Endothelial cell (in vitro differentiated cells): ENCODE measurements at regions not wholly inside any gene's neighbourhood (a gene's known extent, or its start where the extent isn't known, plus 50 kb on each side); places are given as distances from the start of the nearest gene placed in this dataset.

Source experiments
- DNase-seq: peaks from one replicate; pipeline ENCODE4 v3.0.0; 2021; ENCODE audit warnings: low spot score
- H3K27ac Mint-ChIP-seq: one replicate; pipeline ENCODE4 v1.8.0; 2021; ENCODE audit warnings: mixed read lengths, inconsistent platforms; ENCODE audit not compliant: unreplicated experiment
- H3K27me3 Mint-ChIP-seq: one replicate; pipeline ENCODE4 v1.8.0; 2021; ENCODE audit warnings: mild to moderate bottlenecking, moderate library complexity, mixed read lengths, inconsistent platforms; ENCODE audit not compliant: unreplicated experiment
- H3K36me3 Mint-ChIP-seq: one replicate; pipeline ENCODE4 v1.8.0; 2021; ENCODE audit warnings: mild to moderate bottlenecking, low read depth, mixed read lengths, inconsistent platforms; ENCODE audit not compliant: unreplicated experiment
- H3K4me1 Mint-ChIP-seq: one replicate; pipeline ENCODE4 v1.8.0; 2021; ENCODE audit warnings: mild to moderate bottlenecking, mixed read lengths, inconsistent platforms; ENCODE audit not compliant: unreplicated experiment
- H3K4me3 Mint-ChIP-seq: one replicate; pipeline ENCODE4 v1.8.0; 2021; ENCODE audit warnings: mild to moderate bottlenecking, mixed read lengths, inconsistent platforms; ENCODE audit not compliant: unreplicated experiment
- H3K9me3 Mint-ChIP-seq: one replicate; pipeline ENCODE4 v1.8.0; 2021; ENCODE audit warnings: mixed read lengths, inconsistent platforms; ENCODE audit not compliant: unreplicated experiment
- TF ChIP-seq, protein P1 (sequence below): fragments of 200-600 bp; sonication (generic); IDR thresholded peaks from one replicate; pipeline ENCODE4 v1.5.0; 2021; ENCODE audit warnings: antibody characterized with exemption; ENCODE audit not compliant: unreplicated experiment

GRCh38 chr3:72517336-72517735 lies 330.9 kb downstream of the SHQ1 start:
- H3K4me3 Mint-ChIP-seq: no peak overlapping the region
- no peak overlapping the region for H3K27ac Mint-ChIP-seq
- TF ChIP-seq, protein P1, sequence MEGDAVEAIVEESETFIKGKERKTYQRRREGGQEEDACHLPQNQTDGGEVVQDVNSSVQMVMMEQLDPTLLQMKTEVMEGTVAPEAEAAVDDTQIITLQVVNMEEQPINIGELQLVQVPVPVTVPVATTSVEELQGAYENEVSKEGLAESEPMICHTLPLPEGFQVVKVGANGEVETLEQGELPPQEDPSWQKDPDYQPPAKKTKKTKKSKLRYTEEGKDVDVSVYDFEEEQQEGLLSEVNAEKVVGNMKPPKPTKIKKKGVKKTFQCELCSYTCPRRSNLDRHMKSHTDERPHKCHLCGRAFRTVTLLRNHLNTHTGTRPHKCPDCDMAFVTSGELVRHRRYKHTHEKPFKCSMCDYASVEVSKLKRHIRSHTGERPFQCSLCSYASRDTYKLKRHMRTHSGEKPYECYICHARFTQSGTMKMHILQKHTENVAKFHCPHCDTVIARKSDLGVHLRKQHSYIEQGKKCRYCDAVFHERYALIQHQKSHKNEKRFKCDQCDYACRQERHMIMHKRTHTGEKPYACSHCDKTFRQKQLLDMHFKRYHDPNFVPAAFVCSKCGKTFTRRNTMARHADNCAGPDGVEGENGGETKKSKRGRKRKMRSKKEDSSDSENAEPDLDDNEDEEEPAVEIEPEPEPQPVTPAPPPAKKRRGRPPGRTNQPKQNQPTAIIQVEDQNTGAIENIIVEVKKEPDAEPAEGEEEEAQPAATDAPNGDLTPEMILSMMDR: no peak
- H3K4me1 Mint-ChIP-seq: peaks cover 18% of the 10 kb centered on the region
- no peak for DNase-seq
- H3K9me3 Mint-ChIP-seq: no peaks in the 10 kb centered on the region
- no peaks in the 10 kb centered on the region for H3K36me3 Mint-ChIP-seq
- peaks cover 8% of the 10 kb centered on the region for H3K27me3 Mint-ChIP-seq

- H3K27me3 Mint-ChIP-seq: peaks cover 8% of the 10 kb centered on the region
- H3K4me3 Mint-ChIP-seq: no peak overlapping the region
- no peaks in the 10 kb centered on the region for H3K36me3 Mint-ChIP-seq
- peaks cover 20% of the 10 kb centered on the region for H3K4me1 Mint-ChIP-seq
- H3K27ac Mint-ChIP-seq: no peak overlapping the region
- H3K9me3 Mint-ChIP-seq: no peaks in the 10 kb centered on the region
- TF ChIP-seq, protein P1: no peak
- no peak for DNase-seq
Measured at GRCh38 chr3:72516361-72516760, 331.9 kb downstream of the SHQ1 start.

DNA sequence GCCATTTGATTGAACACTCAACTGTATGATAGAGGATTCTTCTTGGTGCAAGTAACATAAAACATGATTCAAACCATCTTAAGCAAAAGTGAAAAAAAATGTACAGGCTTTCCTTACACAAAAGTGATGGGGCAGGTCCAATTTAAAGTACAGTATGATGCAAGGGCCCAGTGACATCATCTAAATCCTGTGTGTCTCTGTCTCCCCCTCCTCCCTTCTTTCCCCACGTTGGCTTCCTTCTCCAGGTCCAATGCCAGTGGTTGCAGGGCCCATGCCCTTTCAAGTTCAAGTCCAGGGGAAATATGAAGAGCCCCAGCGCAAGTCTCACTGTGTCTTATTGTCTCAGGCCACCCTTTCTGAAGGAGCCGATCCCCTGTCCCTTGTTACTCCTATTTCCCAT lies 332.3 kb downstream of the SHQ1 start:
- H3K27ac Mint-ChIP-seq: no peak overlapping the region
- no peak overlapping the region for H3K4me3 Mint-ChIP-seq
- TF ChIP-seq, protein P1: no peak
- H3K36me3 Mint-ChIP-seq: no peaks in the 10 kb centered on the region
- no peaks in the 10 kb centered on the region for H3K9me3 Mint-ChIP-seq
- DNase-seq: no peak
- H3K4me1 Mint-ChIP-seq: peaks cover 20% of the 10 kb centered on the region
- peaks cover 5% of the 10 kb centered on the region for H3K27me3 Mint-ChIP-seq

DNA sequence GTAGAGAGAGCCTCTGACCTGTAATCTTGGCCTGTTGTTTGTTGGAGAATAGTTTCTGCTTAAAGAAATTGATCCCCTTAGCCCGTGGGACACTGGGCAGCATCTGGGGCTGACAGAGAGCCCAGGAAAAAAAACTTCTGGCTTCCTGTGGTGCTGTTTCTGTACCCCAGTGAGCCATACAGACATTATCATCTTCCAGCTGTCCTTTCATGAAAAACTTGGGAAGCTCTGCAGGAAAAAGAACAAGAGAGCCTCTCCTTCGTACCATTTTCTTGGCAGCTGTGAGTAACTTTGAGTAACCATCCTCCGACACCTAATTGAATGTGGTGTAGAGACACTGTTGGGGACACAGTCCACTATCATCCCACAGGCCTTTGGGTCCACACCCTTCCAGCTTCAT lies 333.0 kb downstream of the SHQ1 start:
- H3K4me3 Mint-ChIP-seq: no peak overlapping the region
- TF ChIP-seq, protein P1: no peak
- no peak overlapping the region for H3K27ac Mint-ChIP-seq
- H3K27me3 Mint-ChIP-seq: peaks cover 4% of the 10 kb centered on the region
- no peak for DNase-seq
- H3K4me1 Mint-ChIP-seq: peaks cover 14% of the 10 kb centered on the region
- no peaks in the 10 kb centered on the region for H3K9me3 Mint-ChIP-seq
- no peaks in the 10 kb centered on the region for H3K36me3 Mint-ChIP-seq

GRCh38 chr3:72510247-72510646 lies 338.0 kb downstream of the SHQ1 start:
- TF ChIP-seq, protein P1: no peak
- Mint-ChIP-seq H3K4me3 (peak overlapping the region; percentile 24), H3K4me1 (peaks cover 24% of the 10 kb centered on the region), H3K27ac (peak overlapping the region; percentile 1), H3K27me3 (peaks cover 5% of the 10 kb centered on the region), H3K9me3 (no peaks in the 10 kb centered on the region), H3K36me3 (no peaks in the 10 kb centered on the region)
- no peak for DNase-seq
